ENCODE measurements at regions not wholly inside any gene's neighbourhood (a gene's known extent, or its start where the extent isn't known, plus 50 kb on each side); places are given as distances from the start of the nearest gene placed in this dataset.
"Not testable (repeated sequence)": the region's sequence is repeated elsewhere in the genome, so short reads cannot be mapped to it uniquely, and the experiment has no call there.

DNA sequence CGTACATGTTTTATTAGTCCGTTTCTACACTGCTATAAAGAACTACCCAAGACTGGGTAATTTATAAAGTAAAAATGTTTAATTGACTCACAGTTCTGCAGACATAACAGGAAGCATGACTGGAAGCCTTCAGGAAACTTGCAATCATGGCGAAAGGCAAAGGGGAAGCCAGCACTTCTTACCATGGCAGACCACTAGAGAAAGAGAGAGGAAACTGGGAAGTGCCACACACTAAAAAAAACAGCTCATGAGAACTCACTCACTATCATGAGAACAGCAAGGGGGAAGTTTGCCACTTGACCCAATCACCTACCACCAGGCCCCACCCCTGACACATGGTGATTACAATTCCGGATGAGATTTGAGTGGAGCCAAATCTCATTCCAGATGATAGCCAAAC, 466.2 kb downstream of the IRS1 start:
- DNase-seq (ENCODE audit: low spot score): no peak

DNA sequence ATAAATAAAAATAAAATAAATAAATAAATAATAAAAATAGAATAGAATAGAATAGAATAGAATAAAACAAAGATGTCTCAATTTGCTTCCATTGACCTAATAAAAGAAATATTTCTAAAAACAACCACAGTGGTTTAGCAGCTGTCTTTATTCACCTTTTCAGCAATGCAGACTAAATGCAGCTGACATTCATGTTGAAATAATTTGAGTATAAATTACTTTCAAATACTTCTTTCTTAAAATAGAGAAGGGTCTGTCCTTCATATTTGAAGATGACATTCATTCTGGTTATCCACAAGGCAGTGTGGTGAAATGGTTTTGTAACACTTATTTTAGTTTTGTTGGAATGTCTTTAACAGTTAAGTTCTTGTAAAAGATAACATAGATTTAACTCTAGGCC, 469.4 kb downstream of the IRS1 start:
- DNase-seq (ENCODE audit: low spot score): no peak

DNA sequence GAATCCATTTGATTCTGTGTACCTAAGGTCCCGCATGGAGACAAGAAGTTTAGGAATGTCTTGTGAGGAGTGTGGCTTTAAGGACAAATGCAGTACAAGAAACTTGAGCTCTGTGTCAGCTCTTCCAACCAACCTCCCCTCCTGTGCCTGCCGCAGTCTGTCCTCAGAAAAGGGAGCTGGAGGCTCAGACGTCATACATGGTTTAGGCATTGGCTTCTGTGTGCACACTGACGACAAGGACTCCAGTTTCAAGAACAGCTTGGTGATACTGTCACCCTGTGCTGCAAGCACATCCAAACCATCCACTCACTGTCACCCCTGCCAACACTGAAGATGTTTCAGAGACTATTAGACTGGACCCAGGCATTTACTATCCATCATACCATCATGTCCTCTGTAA, 470.4 kb downstream of the IRS1 start:
- no peak for DNase-seq (ENCODE audit: low spot score)

DNA sequence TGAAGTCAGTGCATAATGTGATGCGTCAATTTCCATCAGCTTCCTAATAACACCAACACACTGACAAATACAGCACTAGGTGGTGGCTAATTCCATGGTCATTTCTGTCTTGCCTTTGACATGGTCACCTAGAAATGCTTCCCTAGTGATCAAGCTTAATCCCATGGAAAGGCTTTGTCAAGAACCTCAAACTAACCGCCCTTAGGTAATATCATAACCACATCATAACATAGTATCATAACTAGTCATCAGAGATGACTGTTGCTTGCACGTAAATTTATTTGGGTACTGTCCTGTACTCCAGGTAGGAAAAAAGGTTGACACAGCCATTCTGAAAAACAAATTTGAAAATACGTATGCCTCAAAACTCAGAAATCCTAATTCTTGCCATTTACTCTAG, 471.8 kb downstream of the IRS1 start:
- DNase-seq (ENCODE audit: low spot score): no peak

DNA sequence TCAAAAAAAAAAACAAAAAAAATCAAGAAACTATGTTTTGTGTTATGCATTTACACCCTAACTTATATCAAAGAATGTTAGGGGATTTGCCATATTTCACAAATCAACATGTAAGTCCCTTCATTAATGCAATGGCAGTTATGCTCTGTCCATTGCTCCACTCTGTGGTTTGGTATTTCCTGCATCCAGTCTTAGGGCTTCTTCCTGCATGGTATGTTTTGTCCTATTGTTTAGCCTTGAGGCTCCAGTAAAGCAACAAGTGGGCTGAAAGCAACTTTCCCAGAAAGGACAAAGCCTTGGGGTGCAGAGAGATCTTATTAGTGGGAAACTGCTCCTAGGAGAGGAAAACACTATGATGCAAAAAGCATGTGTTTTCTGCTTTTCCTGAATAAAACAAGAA, 474.1 kb downstream of the IRS1 start:
- DNase-seq (ENCODE audit: low spot score): no peak

DNA sequence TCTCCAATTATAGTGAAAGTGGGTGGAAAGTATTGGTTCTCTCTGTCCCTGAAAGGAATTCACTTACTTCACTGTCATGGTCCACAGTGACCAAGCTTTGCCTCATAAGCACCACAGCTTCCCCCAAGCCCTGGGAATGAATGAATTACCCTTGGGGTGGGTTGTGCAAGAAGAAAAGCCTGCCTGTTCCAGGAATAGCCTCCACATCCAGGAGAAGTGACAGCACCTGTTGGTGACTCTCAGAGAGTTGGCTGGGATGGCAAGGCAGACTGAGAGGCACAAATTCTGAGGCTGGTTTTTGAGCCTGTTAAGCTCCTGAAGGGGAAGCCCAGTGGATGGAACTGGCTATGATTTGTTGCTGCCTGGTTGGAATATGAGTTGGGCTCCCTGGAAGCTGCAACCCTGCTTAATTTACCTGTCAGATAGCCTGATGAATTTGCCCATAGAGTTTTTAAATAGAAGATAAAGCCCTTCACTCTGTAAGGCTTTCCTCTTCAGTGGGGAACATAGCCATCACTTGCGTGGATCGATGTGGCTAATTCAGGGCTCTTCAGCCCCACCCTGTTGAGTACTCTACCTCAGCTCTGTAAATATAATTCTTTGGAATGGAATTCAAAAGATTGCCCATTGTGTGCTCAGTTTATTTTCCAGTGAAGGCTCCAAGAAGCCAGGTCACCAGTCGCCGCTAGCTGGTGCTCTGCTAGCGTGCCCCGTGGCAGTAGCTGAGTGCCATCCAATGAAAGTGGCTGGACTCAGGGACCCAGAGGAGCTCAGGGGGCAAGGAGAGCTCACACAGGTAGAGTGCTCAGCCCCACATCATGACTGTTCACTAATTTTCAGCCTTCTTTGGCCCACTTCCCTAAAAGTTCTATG, 479.3 kb downstream of the IRS1 start:
- DNase-seq (ENCODE audit: low spot score): no peak

DNA sequence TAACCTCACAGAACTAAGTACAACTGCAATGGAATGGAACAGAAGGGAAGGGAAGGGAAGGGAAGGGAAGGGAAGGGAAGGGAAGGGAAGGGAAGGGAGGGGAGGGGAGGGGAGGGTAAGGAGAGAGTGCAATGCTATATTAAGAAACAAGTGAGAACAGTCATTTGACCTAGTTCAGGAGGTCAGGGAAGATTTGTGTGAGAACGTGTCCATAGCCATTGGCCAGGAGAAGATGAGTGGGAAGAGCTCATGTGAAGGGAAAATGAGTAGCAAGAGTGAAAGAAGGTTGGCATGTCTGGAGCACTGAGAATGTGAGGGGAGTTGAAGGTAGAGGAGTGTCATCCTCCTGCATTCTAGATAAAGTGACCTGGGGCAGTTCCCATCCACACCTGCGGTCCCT, 481.6 kb downstream of the IRS1 start:
- DNase-seq (ENCODE audit: low spot score): no peak

DNA sequence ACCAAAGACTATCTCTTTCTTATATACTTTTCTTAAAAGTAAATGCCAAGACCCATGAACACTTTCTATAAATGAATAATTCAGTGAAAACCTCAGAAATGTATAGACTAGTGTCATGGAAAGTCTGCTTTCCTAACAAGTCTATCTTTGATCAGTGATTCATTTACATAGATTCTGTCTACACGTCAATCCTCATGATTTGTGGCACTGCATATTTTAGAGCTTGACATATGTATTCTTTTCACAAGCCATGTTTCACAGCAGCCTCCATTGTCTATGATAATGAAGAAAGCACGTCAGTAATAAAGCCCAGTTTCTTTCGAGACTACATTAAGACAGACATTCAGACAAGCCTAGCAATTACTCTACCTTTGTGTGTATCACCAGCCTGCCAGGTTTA, 486.6 kb downstream of the IRS1 start:
- no peak for DNase-seq (ENCODE audit: low spot score)

DNA sequence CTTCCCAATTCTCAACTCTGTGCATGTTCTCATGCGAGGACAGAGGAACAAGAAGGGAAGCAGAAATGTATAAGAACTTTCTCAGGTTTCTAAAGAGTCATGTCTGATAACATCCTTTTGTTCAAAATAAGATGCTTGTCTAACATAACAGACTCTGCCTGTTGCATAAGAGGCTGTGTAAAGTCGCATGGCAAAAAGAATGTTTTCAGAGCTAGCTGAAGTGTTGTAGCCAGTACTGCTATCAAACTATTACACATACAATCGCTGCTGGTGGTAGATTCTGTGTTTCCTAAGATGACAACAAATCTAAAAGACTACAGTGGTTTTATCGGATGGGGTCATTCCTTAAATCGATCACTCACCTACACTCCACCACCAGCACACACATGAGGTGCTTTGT, 487.5 kb downstream of the IRS1 start:
- no peak for DNase-seq (ENCODE audit: low spot score)

DNA sequence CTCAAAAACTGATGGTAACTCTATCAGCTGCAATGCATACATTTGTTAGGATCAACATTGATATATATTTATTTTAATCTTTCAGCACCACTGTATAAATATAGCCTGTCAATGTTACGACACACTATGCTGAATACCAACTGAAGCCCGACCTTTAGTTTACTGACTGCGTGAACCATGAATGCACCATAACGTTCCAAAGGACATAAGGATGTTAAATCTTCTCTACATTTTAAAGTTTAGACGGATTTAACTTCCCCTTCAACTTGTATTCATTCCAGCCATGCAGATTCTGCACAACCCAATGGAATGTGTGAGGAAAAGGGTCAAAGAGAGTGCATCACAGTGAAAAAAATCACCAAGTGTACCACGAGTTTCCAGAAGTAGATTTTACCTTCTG, 489.5 kb downstream of the IRS1 start:
- DNase-seq (ENCODE audit: low spot score): no peak

DNA sequence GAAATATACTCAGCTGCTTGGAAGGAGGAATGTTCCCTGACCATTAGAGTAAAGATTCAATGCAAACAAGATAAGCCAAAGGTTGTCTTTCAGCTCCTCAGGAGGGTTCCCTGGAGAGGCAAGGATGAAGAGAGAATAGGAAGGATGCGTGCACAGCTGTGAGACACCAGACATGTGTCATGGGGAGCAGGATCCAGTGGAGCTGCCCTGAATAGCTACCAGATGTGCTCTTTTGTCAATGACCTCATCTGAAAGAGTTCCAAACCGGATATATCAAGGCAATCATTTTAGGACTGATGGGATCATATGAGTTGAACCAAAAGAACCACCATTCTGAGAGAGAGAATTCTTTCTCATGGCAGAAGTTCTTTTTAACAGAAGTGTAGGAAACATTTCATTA, 490.6 kb downstream of the IRS1 start:
- DNase-seq (ENCODE audit: low spot score): no peak

DNA sequence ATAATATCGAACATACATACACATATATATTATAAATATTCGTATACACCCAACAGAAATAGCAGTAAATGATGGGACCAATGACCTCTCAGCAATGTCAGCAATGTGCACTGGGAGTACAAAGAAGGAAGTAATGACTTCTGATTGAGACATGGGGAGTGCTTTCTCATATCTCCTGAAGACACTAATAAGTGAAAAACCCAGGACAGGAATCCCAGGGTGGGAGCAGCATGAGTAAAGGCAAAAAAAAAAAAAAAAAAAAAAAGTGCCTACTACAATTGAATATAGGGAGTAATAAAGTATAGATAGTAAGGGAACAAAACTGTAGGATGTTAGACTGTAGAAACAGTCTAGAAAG, 491.3 kb downstream of the IRS1 start:
- DNase-seq (ENCODE audit: low spot score): no peak

DNA sequence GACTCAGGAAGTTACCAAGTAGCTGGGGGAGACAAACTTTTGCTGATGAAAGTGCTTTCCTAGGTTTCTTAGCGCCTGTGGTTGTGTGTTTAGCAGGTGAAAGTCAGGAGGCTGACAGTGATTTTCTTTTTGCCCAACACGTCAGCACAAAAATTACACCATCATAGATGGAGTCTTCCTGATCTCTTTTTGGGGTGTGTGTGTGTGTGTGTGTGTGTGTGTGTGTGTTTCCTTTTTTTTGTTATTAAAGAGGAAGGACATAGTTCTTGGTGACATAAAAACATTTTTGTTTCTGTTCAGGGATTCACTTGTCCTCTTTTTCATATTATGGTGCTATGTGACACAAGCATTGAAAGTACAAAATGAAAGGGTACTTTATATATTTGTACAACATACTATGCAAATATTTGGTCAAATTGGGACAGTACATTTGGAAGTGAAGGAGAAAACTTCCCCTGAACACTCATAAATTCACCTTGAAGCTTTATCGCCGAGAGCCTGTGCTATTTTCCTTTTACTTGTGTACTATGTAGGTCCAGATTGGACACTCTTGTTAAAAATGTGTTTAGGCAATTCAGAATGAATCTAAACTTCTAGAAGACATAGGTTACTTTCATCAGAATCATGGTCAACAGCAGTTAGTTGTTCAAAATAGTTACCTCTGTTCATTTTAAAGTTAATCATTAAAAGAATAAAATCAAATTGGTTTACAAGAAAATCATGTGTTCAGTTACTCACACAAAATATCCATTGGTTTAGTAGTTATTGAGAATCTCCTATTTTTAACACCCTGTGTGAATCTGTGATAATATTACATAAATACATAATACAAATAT, 491.9 kb downstream of the IRS1 start:
- DNase-seq (ENCODE audit: low spot score): no peak

DNA sequence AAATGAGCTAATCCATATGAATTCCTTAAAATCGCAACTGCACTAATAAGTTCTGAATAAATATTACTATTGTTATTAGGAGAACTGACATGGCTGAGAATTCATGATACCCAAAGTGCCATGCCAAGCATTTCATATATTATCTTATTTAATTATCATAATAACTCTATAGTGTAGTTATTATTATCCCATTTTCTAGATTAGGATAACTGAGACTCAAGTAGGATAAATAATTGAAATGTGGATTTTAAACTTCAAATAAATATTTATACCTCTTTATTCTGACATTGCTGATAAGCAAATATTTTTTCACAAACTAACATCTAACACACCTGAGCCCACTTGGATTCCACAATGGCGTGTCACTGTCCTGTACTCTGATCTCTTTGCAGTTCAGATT, 492.7 kb downstream of the IRS1 start:
- no peak for DNase-seq (ENCODE audit: low spot score)

DNA sequence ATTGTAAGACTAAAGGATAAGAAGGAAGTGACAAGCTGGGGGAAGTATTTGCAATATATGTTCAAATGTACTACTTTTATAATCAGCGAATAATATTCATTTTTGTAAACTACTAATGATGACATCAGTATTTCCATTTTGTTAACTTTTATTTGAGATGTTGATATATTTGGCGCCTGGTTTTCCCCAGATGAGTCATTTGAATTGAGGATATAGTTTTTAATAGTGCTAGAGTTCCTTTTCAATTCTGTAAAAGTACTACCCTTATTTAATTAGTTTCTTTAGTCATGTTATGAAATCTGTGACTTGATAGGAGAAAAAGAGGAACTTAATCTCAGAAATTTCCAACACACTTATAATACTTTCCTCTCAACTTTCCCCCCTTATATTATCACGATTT, 495.3 kb downstream of the IRS1 start:
- DNase-seq (ENCODE audit: low spot score): no peak

DNA sequence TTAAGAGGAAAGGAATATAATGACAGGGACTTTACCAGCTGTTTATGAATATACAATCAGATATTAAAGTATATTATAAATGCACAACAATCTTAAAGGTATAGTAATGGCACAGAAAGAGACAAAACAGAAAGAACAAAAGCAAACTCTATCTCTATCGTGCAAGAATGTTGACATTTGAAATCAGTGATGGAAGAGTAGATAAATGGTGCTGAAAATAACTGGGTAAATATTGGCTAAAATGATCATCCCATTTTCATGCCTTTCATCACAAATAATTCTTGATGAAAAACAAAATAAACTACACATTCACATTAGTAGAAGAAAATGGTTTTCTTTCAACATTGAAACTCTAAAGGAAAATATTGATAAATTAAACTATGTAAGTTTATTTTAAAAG, 495.9 kb downstream of the IRS1 start:
- DNase-seq (ENCODE audit: low spot score): no peak

DNA sequence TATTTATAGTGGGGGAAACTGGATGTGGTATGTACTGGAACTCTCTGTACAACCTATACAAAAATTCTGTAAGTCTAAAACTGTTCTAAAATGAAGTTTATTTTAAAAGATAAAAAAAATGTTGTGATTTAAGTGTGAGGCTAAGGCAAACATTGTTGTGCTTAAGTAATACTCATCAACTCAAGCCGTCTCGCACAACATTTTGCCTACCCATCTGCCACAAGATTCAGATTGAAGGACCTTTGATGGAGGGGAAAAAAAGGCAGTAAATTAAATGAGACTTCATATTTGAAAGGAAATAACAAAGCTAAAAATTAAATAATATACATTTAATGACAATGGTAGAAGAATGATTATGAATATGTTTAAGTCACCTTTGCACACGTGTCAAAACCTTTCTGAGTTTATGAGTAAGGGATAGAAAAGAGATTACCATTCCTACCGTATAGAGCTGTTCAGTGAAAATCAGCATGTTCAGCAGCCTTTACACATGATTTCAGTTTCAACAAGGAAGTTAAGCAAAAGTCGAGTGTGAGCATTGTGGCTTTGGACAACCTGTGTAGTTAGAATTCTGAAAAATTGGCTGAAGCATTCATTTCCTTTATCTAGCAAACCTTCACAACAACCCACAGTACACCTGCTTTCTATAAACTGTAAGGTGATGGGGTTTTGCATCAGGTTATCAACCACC, 499.3 kb downstream of the IRS1 start:
- DNase-seq (ENCODE audit: low spot score): no peak

DNA sequence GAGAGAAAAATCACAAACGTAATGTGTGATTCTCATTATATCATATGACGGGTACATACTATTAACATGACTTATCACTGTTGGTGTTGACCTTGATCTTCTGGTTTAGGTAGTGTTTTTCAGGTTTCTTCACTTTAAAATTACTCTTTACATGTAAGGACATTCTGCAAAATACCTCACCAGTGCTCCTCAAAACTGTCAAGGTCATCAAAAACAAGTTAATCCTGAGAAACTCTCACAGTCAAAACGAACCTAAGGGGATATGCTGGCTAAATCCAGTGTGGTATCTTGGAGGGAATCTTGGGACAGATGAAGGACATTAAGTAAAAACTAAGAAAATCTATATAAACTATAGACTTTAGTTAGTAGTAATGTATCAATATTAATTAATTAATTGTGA, 499.8 kb downstream of the IRS1 start:
- DNase-seq (ENCODE audit: low spot score): no peak

DNA sequence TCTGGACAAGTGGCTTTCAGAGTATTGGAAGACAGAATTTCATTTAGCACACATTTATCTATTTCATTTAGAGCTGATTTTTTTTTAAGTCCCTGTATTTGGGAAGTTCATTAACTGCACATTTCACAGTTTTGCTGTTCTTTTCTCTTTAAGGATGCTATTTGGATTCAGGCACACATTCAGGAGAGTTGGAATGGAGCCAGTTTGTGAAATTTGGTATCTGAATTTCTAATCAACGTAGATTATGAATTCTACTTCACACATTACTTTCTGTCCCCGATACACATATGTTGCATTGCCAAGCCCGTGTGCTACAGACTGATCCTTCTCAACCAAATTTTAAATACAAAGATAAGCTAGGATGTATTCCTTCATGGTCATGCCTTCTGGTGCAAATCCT, 503.9 kb downstream of the IRS1 start:
- DNase-seq (ENCODE audit: low spot score): no peak

DNA sequence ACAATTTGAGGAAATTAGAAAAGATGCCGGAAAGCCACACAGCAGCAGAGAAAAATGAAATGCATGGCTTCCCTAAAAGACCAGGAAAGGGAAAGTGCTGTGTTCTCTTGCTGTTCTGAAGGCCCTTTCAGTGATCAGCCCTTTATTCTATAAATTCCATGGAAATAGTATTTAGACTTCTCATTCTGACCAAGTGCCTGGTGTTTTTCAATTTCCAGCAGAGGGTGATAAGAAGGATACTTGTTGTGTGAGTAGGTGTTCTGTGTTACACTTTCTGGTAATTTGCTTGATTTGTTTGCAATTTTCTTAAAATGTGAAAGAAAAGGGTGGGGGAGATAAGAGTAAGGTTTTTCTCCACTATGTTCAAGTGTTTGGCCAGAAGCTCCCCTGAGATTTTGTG, 504.5 kb downstream of the IRS1 start:
- no peak for DNase-seq (ENCODE audit: low spot score)

DNA sequence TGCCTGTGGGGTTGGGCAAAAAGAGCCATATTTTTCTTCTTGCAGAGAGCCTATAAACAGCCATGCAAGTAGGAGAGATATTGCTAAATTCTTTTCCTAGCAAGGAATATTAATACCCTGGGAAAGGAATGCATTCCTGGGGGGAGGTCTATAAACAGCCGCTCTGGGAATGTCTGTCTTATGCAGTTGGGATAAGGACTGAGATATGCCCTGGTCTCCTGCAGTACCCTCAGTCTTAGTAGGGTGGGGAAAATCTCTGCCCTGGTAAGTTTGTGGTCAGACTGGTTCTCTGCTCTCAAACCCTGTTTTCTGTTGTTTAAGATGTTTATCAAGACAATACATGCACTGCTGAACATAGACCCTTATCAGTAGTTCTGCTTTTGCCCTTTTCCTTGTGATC, 508.3 kb downstream of the IRS1 start:
- DNase-seq (ENCODE audit: low spot score): not testable (repeated sequence)

DNA sequence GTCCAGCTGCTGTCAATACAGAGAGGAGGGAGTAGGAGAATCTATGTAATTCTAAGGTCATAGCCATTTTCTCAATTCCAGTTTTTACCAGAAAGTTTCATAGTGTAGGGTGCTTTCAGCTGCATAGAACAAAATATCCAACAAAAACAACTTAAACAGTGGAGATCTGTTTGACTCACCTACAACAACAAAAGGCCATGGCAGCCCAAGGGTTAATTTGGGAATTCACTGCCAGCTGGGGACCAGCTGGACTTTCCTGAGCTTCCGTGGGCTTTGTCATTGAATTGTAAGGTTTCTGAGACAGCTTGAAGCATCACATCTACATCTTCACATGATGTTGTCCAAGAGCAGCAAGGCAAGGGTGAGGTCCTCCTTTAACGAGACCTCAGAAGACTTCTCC, 512.7 kb downstream of the IRS1 start:
- DNase-seq (ENCODE audit: low spot score): no peak

DNA sequence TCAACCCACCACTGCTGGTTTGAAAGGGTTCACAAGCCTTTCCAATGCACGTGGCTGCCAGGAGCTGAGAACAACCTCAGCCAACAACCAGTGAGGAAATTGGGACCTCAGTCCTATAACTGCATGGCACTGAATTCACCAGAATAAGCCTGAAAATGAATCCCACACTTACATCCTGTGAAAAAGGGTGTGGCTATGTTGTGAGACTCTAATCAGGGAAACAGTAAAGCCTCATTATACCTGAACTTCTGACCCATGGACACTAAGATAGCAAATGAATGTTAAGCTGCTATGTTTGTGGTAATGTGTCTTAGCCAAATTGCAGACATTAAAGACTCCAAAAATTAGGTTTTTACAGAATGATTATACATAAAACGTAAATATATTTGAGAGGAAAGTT, 515.8 kb downstream of the IRS1 start:
- no peak for DNase-seq (ENCODE audit: low spot score)

Measured in ureter (tissue), 1 donor.